NOMO-1 (cell line): ENCODE measurements at regions not wholly inside any gene's neighbourhood (a gene's known extent, or its start where the extent isn't known, plus 50 kb on each side); places are given as distances from the start of the nearest gene placed in this dataset.
"Not testable (repeated sequence)": the region's sequence is repeated elsewhere in the genome, so short reads cannot be mapped to it uniquely, and the experiment has no call there.

Experiments
- DNase-seq, 2 experiments: peaks; one replicate each; lab custom pipeline; 2025; ENCODE audit not compliant: unreplicated experiment in 2 of 2; lab: John Stamatoyannopoulos, UW

DNA sequence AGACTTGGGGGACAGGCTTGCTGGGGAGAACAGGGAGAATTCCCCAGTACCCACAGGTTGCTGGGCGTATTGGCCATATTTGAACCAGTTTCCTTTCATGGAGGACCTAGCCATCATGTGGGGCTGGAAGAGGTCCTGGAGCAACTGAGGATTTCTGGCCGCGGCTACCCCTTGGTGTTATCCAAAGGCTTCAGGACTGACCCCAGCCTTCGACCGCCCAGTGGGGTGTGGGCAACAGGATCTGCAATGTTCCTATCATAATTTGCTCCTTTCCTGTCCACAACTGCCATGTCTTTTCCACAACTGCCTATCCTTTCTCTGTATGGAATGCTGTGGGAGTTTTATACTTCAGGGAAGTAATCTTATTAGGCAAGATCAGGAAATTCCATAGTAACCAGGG lies 1053.6 kb upstream of the SLC39A10 start:
- no peak for DNase-seq

DNA sequence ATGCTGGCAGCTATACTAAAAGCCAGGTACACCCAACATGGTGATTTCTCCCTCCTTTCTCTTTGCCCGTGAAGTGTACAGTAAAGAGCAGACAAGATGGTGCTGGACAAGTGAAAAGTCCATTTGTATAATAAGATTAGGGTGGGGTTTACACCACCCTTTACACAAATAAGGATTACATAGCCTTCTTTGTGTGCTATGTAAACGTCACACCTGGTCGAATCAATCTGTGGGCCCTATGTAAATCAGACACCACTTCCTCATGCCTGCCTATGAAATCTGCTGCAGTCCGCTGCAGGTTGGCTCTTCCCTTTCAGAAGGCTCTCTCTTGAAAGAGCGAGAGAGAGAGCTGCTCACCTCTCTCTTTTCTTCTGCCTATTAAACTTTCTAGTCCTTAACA lies 1054.3 kb upstream of the SLC39A10 start:
- no peak for DNase-seq

DNA sequence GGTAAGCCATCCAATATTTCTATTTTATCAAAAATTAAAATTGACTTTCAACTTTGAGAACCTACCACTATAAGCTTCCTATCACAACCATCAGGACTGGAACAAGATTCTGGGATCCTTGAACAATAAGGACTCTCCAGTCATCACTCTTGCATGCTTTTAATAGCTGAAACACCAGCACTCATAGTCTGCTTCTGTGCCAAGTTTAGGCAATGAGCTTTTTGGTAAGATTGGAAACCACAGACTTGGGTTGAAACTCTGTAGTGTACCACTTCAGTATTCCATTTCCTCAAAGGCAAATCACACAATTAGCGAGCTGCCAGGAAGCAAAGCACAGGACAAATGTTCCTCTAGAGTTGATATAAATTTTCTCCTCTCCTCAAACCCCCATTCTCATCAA lies 1065.8 kb upstream of the SLC39A10 start:
- DNase-seq: no peak

DNA sequence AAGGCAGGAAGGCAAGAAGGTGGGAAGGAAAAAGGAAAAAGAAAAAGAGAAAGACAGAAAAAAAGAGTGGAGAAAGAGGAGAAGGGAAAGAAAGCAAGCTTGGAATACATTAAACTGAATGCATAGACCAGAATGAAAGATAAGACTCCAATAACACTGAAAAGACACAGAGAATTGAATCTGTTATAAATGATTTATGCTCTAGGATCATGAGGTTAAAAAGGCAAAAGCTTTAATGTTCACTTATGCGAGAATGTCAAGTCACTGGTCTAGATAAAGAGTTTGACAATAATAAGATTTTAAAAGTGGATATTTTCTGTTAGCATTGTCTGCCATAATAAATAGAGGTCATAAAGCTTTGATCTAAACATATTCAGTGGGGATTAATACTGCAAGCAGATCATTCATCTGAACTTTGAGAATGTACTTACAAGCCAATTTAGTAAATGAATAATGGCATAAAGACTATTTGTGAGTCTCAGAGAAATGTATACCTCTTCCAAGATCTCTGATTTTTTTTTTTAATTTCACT lies 1069.2 kb upstream of the SLC39A10 start:
- no peak for DNase-seq

DNA sequence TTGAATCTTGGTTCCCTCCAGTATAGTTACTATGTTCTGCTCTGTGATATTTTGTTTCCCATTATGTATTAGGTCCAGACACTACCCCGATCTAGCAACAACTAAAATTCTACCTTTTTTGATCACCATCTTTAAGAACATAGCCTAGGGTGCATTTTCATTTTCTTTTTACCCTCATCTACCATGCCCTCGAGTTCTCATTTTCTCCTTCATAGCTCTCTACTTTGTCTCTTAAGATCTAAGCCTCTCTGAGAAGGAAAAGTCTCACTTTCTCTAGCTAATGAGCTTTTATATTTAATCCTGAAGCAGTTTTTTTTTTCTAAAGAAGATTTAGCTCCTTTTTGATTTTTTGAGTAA lies 1089.4 kb upstream of the SLC39A10 start:
- no peak for DNase-seq

DNA sequence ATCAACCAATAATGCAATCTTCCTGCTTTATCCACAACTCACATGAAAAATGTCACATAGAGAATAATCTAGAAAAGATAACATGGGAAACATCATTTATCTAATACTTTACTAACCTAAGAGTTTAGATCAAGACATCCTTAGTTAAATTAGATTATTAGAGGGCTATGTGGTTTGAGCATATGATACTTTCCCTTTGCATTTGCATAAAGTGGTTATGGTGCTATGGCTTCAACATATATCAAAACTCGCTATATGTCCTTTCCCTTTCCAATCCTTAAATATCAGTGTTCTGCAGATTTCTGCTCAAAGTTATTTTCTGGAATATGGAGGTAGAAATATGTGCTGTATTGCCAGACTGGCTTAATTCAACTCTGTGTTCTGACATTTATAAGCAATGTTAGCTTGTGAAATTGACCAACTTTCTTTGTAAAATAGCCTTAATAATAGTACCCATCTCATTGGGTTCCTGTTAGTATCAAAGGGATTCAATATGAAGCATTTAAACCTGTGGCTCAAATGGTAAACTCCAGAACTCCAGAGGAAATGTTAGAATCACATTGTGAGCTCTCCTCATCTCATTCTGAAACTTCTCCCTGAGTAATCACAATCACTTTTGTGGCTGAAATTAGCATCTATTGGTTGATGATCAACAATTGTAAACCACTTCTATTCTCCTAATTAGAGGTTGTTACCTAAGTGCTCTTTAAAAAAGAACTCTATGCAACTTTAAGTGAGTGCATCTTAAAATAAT lies 1089.9 kb upstream of the SLC39A10 start:
- DNase-seq: no peak

DNA sequence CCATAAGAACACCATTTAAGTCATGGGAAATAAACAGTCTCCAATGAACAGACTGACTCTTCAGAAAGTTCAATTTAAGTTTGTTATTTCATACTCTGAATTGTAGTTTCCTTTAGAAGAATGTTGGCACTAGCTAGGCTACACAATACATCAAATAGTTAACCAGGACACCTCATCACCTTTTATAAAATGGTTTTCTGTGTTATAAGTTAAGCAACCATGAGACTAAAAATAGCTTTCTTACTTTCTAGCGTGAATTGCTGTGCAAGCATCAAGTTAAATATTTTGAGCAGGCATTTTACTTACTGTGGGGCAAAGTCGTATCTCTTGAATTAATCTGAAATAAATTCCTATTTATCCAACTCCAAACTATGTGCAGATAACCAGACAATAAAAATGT lies 1092.6 kb upstream of the SLC39A10 start:
- no peak for DNase-seq

DNA sequence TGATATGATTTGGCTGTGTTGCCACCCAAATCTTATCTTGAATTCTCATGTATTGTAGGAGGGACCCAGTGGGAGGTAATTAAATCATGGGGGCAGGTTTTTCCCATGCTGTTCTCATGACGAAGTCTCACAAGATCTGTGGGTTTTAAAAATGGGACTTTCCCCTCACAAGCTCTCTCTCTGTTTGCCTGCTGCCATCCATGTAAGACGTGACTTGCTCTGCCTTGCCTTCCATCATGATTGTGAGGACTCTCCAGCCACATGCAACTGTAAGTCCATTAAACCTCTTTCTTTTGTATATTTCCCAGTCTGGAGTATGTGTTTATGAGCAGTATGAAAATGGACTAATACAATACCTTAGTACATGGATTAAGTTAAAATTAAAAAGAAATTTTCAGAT lies 1094.7 kb upstream of the SLC39A10 start:
- DNase-seq: no peak

DNA sequence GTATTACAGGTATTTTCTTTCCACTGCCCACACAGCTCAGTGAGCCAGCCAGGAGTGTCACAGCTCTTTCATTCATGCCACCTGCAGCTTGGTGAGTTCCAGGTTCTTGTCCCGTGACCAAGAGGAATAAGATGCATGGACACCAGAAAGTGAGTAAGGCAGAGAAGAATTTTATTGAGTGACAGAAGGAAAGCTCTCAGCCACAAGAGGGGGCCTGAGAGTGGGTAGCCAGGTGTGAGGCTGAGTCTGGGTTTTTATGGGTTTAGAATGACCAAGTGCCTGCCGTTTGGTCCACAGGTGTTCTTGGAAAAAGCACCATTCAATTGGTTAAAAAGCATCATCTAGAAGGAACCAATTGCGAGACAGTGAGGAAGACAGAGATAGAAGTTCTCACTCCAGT lies 1097.1 kb upstream of the SLC39A10 start:
- DNase-seq: no peak

DNA sequence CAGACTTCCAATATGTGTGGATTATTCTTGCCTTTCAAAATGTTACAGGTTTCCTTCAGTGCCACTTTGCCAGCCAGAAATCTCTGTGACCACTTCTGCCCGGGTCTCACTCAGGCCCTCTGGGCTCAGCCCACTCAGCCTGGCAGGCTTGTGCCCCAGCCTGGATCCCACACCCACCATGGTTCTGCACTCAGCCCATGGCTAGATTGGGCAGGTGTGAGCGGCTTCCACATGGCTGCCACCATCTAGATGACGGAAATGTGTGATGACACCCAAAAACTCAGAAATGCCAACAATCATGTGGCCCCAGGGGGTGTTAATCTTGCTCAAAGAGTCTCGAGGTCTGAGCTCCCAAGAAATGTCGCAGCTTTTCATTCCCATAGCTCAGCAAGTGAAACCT lies 1097.5 kb upstream of the SLC39A10 start:
- DNase-seq: no peak

DNA sequence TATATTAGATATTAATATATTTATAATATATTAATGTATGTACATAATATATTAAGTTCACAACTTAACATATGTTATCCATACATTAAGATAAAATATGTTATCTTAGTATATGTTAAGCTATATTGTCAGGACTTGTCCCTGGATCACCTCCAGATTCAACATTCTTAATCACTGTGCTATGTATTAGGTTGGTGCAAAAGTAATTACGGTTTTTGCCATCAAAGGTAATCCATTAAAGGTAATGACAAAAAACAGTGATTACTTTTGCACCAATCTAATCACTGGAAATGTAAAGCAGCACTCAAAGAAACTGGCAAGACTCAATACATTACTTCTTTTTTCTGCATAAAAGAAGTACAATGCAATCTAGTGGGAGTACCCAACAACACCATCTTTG lies 1099.0 kb upstream of the SLC39A10 start:
- no peak for DNase-seq

DNA sequence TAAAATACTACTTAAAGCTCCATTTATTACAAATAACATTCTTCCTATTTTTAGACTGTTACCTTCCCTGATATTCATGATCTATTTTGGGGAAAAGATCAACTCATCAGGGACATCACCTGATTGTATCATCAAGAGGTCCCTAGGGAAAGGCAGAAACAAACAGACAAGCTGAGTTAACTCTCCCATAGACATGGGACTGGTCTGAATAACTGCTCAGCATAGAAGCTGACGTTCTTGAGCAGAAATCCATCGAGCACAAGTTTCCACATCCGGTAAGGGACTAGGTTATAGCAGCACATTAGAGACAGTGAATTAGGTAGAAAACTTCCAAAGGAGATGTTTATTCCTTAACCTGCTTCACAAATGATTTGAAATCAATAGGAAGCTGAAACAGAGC lies 1100.4 kb upstream of the SLC39A10 start:
- no peak for DNase-seq

DNA sequence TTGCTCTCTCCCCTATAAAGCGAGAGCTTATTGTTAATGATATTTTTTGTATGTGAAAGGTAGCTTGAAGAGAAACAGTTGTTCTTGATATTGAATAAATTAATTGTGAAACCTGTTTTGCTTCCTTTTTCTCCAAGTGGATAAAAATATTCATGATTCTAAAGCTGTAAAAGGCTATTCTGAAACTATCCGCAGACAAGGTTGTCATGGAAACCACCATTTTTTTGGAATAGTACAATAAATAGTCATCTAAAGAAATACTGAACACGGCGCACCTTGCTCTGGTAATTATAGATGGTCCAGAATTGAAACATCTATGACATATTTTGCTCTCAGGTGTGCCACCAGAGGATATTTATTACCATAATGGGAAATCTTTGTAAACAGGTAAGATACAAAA lies 1103.0 kb upstream of the SLC39A10 start:
- no peak for DNase-seq

DNA sequence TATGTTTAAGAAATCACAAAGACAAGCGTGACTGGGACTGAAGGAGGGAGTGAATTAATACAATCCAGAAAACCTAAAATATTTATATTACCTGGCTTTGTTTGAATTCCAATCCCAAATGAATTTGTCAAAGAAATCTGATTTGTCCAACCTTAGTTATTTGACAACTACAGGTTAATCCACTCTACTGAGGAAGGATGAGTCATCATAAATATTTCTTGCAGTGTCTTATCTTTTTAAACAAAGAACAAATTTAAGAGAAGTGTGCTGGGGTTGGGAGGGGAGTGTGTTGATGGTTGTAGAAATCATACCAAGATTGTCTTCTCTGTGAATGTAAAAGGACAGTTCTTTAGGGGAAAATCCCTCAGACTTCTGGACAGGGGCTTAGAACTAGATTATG lies 1106.3 kb upstream of the SLC39A10 start:
- DNase-seq: no peak

DNA sequence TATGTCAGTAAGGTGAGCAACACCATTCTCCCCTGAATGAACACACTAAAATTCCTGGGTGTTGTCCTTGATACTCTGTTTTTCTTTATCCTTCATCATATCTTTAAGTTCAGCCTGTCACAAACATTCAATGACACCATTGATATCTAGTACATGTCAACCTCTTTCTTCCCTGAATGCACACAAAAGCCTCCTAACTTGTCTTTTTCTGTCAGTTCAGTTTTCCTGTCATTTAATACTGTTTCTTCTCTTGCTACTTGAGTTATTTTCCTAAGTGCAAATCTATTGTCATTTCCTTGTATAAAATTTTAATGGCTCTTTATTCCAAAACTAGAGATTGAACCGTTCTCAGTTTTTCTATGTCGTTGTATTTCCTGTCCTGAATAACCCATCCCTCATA lies 1107.6 kb upstream of the SLC39A10 start:
- DNase-seq: no peak

DNA sequence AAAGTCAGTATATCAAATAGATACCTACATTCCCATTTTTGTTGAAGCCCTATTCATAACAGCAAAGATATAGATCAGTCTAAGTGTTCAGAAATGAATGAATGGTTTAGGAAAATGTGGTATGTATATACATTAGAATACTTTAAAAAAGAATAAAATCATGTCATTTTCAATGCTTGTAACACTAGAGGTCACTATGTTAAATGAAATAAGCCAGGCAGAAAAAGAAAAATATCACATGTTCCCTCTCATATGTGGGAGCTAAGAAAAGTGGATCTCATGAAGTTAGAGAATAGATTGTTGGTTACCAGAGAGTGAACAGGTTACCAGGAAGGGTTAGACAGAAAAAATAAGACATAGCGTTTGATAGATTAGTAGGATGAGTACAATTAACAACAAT lies 1111.0 kb upstream of the SLC39A10 start:
- DNase-seq: no peak

DNA sequence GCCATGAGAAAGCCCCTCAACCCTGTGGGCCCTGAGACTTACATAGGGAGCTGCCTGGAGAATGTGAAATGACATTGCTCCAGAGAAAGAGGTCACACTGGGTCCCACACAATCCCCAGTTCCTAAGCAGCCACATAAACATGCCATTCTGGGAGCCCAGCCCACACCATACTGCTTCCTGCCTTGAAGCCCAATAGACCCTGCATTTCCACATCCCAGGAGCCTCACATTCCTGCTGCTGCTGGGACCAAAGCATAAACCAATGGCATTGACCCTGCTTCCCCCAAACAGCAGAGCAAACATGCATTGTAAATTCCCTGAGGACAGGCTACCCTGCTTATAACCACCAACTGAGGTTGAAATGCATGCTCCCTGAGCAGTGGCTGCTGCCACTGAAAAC lies 1117.6 kb upstream of the SLC39A10 start:
- no peak for DNase-seq

DNA sequence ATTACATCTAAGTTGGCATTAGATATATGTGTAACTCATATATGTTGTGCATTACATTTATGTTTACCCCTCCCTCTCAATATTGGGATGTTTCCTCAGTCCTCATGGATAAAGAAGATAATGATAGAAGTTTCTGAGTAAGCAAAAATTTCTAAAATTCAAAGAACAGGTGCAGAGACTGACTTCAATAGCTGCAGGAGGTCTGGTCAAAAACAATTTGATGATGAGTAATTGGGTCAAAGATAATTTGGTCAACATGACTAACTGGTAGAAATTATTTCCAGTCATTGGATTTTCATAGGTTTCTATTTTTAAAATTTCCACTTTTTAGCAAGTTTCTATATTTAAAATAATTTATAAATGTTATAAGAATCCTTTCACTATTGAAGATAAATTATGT lies 1130.9 kb upstream of the SLC39A10 start:
- no peak for DNase-seq

DNA sequence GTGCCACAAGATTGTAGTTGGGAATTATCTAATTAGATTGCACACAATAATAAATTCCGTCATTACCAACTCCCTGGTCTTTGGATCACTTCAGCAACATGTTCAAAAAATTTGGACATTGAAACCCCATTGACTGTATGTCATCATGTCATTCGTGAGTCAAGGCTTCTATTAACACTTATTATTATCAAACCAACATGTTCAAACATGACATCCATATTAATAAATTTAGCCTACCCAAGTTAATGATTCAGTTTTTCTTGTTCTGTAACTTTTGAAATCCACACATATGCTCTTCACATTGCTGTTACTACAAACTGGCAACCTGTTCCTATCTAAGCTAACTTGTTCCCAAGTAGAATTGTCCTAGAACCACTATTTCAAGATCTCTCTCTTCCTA lies 1142.7 kb upstream of the SLC39A10 start:
- no peak for DNase-seq

DNA sequence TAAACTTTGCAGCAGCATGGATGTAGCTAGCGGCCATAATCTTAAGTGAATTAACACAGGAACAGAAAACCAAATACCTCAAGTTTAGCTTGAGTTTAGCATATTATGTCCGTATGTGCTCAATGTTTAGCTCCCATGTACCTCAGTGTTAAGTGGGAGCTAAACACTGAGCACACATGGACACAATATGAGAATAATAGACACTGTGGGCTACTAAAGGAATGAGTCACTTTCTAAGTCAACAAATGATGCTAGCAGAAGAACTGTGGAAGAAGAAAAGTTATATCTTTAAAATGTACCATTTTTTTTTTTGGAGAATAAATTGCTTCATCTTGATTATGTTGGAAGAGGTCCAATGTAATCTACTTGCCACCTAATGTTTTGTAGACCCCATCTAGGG lies 1146.0 kb upstream of the SLC39A10 start:
- DNase-seq: not testable (repeated sequence)

DNA sequence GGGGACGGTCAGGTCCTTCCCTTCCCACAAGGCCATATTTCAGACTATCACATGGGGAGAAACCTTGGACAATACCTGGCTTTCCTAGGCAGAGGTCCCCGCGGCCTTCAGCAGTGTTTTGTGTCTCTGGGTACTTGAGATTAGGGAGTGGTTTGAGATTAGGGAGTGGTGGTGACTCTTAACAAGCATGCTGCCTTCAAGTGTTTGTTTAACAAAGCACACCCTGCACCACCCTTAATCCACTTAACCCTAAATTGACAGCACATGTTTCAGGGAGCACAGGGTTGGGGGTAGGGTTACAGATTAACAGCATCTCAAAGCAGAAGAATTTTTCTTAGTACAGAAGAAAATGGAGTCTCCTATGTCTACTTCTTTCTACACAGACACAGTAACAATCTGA lies 1152.2 kb upstream of the SLC39A10 start:
- not testable (repeated sequence) for DNase-seq

DNA sequence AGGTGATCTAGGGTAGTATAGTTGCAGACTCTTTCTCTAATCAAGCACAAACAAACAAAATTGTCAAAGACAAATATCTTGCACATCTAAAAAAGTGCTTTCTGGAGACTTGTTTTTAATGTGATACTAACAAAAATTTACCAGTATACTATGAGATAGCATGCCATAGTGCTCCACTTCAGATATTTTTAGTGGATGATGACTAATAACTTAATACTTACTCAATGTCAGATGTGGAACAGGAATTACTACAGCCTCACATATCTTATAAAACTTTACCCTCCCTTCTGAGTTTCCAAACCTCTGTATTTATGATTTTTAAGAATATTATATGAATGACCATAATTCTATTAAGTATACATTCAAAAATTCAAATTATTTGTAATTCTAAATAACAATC lies 1162.0 kb upstream of the SLC39A10 start:
- DNase-seq: no peak

DNA sequence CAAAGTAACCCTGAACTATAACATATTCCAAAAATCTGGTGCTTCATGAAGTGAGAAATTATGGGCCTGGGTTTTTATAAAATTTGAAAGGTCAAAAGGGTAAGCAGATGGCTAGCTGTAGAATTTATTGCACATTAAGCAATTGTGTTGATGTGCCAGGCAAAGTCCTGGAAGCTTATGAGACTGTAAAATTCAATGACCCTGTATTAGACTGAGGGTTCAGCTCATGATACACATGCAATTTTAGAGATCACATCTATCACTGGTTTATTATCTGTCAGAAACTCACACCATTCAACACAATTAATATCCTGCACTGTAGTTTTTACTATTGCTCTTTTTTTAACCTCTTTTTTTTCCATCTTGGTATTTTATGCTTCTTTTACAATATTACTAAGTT lies 1162.6 kb upstream of the SLC39A10 start:
- DNase-seq: no peak
